GM23248 (cell line): ENCODE measurements at regions not wholly inside any gene's neighbourhood (a gene's known extent, or its start where the extent isn't known, plus 50 kb on each side); places are given as distances from the start of the nearest gene placed in this dataset.
"Not testable (repeated sequence)": the region's sequence is repeated elsewhere in the genome, so short reads cannot be mapped to it uniquely, and the experiment has no call there.

Source experiments
- DNase-seq: peaks from one replicate; pipeline ENCODE4 v3.0.0-alpha.2; 2015
- H2AFZ ChIP-seq: fragments of 200-600 bp; sonication (generic); 2 replicates; pipeline ENCODE4 v1.6.1; 2016; ENCODE audit warnings: antibody characterized with exemption
- H3F3A ChIP-seq: fragments of 200-600 bp; sonication (generic); 2 replicates; pipeline ENCODE4 v1.6.1; 2016; ENCODE audit warnings: mild to moderate bottlenecking, antibody characterized with exemption, mixed run types; ENCODE audit not compliant: insufficient read depth
- H3K27ac ChIP-seq: fragments of 200-600 bp; sonication (generic); 2 replicates; pipeline ENCODE4 v1.5.1; 2016; ENCODE audit warnings: mild to moderate bottlenecking
- H3K27me3 ChIP-seq: fragments of 200-600 bp; sonication (generic); replicated peaks from 2 replicates; pipeline ENCODE4 v1.6.1; 2016; ENCODE audit warnings: mild to moderate bottlenecking; ENCODE audit not compliant: insufficient read depth
- H3K36me3 ChIP-seq: fragments of 200-600 bp; sonication (generic); 2 replicates; pipeline ENCODE4 v1.6.1; 2016; ENCODE audit warnings: low read depth, mild to moderate bottlenecking
- H3K4me1 ChIP-seq: fragments of 200-600 bp; sonication (generic); 2 replicates; pipeline ENCODE4 v1.6.1; 2016; ENCODE audit warnings: mild to moderate bottlenecking; ENCODE audit not compliant: insufficient read depth
- H3K4me2 ChIP-seq: fragments of 200-600 bp; sonication (generic); one replicate; pipeline ENCODE4 v1.6.1; 2016; ENCODE audit warnings: mild to moderate bottlenecking; ENCODE audit not compliant: unreplicated experiment
- H3K4me3 ChIP-seq: fragments of 200-600 bp; sonication (generic); 2 replicates; pipeline ENCODE4 v1.5.1; 2016; ENCODE audit warnings: mild to moderate bottlenecking
- H3K79me2 ChIP-seq: fragments of 200-600 bp; sonication (generic); 2 replicates; pipeline ENCODE4 v1.6.1; 2016; ENCODE audit warnings: mild to moderate bottlenecking; ENCODE audit not compliant: insufficient read depth
- H3K9ac ChIP-seq: fragments of 200-600 bp; sonication (generic); 2 replicates; pipeline ENCODE4 v1.6.1; 2016; ENCODE audit warnings: mild to moderate bottlenecking
- H3K9me2 ChIP-seq: fragments of 200-600 bp; sonication (generic); 2 replicates; pipeline ENCODE4 v1.6.1; 2016; ENCODE audit warnings: mixed run types, mild to moderate bottlenecking, moderate library complexity; ENCODE audit not compliant: insufficient read depth
- H3K9me3 ChIP-seq: fragments of 200-600 bp; sonication (generic); one replicate; pipeline ENCODE4 v1.6.1; 2017; ENCODE audit warnings: low read depth
- H4K20me1 ChIP-seq: fragments of 200-600 bp; sonication (generic); 2 replicates; pipeline ENCODE4 v1.6.0; 2016; ENCODE audit not compliant: insufficient read depth
- EZH2 ChIP-seq: fragments of 200-600 bp; sonication (generic); IDR thresholded peaks from 2 replicates; pipeline ENCODE4 v1.6.1; 2018; ENCODE audit warnings: antibody characterized with exemption, mild to moderate bottlenecking; ENCODE audit not compliant: insufficient read depth, poor library complexity, severe bottlenecking
- EZH2phosphoT487 ChIP-seq: fragments of 200-600 bp; sonication (generic); IDR thresholded peaks from 2 replicates; pipeline ENCODE4 v1.6.1; 2018; ENCODE audit warnings: antibody characterized with exemption, moderate library complexity, mild to moderate bottlenecking, low read depth; ENCODE audit not compliant: insufficient read depth
- WGBS, 2 experiments: methylation state at CpG; one replicate each; pipeline ENCODE4 v1.1.6; 2015 to 2017; ENCODE audit warnings: low lambda C conversion rate in 2 of 2, low coverage in 1 of 2; ENCODE audit errors: missing lambda C conversion rate in 2 of 2; 5-methylcytosine and 5-hydroxymethylcytosine counted together
- in situ Hi-C: fragments of 300-500 bp; cut with MboI; formaldehyde crosslinking; loops from 2 replicates; pipeline ENCODE4 v1.15.0; 2020

DNA sequence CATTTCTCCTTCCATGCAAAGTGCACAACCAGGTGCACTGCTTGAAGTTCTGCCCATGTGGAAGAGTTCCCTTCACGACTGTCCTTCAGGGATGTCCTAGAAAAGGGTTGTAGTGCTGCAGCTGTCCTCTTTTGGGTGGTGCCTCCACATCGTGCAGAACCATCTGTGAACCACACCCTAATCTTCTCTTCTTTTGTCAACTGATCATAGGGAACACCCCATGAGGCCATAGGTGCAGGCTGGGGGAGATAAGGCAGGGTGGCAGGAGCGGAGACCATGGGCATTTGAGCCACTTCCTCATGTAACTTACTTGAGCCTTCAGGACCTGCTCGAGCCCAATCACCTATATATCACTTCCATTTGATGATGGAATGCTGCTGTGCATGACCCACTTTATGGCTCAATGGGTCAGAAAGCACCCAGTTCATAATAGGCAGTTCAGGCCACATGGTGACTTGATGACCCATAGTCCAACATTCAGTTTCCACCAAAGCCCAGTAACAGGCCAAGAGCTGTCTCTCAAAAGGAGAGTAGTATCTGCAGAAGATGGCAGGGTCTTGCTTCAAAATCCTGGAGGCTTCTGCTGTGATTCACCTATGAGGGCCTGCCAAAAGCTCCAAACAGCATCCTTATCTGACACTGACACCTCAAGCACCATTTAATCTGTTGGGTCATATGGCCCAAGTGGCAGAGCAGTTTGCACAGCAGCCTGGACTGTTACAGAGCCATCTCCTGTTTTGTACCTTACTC is 84.7 kb upstream of the CYRIA start:
- no peak overlapping the region for H3K9ac ChIP-seq
- no peaks in the 10 kb centered on the region for H3F3A ChIP-seq
- H3K4me1 ChIP-seq: no peaks in the 10 kb centered on the region
- no peak overlapping the region for H3K4me3 ChIP-seq
- DNase-seq: no peak
- H3K4me2 ChIP-seq: no peak overlapping the region
- H3K27ac ChIP-seq: no peak overlapping the region
- WGBS, 2 experiments: 13 to 15% methylated on average over 4 of the region's 4 CpGs
- no peaks in the 10 kb centered on the region for H3K36me3 ChIP-seq
- H3K9me2 ChIP-seq: no peaks in the 10 kb centered on the region
- H3K27me3 ChIP-seq: no peaks in the 10 kb centered on the region
- no peaks in the 10 kb centered on the region for H3K9me3 ChIP-seq
- in situ Hi-C loops: loop anchor here (10.0 to 25.0 kb wide), 2 partner anchors 136 to 1113 kb away; no protein-coding TSS in a partner anchor
- TF ChIP-seq EZH2: no peak
- no peak for TF ChIP-seq EZH2phosphoT487
- no peak overlapping the region for H2AFZ ChIP-seq
- H3K79me2 ChIP-seq: no peaks in the 10 kb centered on the region
- no peaks in the 10 kb centered on the region for H4K20me1 ChIP-seq

DNA sequence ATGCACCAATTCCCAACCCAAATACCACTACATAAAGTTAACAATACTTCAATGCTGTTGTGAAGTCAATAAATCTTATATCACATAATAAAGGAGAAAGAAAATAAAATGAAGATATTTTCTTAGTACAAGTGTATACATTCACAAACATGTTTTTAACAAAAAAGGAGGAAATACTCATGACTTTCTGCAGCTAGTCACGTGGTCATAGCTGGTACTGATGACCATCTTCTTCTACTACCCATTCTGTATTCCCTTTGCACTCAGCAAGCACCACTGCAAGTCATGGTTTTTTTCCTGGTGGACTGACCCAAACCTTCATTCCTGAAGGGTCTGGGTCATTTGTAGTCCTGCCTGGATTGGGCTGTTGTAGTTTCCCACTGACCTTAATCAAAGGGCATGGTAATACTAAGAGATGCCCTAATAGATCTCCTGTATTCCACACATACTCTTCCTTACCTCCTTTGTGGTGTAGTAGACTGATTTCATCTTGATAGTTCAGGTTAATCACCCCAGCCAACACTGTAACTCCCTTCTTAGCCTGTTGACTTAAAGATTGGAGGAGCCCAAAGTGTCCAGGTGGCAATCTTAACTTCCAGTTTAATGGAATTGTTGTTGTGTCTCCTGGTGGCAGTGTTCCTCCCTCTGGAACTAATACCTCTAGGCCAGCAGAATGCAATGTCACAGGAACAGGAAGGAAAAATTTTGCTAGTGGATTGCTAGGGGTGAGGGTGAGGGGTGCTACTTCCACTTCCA is 83.1 kb upstream of the CYRIA start:
- DNase-seq, H3K27ac ChIP-seq, H3K4me2 ChIP-seq, H3K9me3 ChIP-seq, H3K36me3 ChIP-seq, H4K20me1 ChIP-seq, H3K79me2 ChIP-seq, H3K9ac ChIP-seq, H3F3A ChIP-seq, H3K27me3 ChIP-seq, H3K4me3 ChIP-seq, H3K4me1 ChIP-seq, in situ Hi-C loops, H2AFZ ChIP-seq, H3K9me2 ChIP-seq: not testable (repeated sequence)
- 0 to 3% methylated on average over 1 of the region's 1 CpG for WGBS, 2 experiments

DNA sequence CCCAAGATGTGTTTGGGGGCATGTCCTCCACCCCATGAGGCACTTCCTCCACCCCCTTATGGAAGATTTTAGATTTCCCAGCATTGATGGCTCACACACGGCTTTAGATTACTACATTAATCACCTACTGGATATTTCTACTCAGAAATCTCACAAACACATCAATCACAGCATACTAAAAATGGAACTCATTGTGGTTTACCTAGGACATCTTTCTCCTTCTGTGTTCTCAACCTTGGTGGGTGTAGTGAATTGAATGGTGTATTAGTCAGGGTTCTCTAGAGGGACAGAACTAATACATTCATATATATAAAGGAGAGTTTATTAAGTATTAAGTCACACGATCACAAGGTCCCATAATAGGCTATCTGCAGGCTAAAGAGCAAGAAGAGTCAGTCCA is 82.1 kb upstream of the CYRIA start:
- H2AFZ ChIP-seq: no peak overlapping the region
- H3K4me1 ChIP-seq: no peaks in the 10 kb centered on the region
- H3K27ac ChIP-seq: no peak overlapping the region
- H3F3A ChIP-seq: no peaks in the 10 kb centered on the region
- DNase-seq: no peak
- no peaks in the 10 kb centered on the region for H3K36me3 ChIP-seq
- in situ Hi-C loops: no loop called here
- H3K4me3 ChIP-seq: no peak overlapping the region
- H3K27me3 ChIP-seq: no peaks in the 10 kb centered on the region
- H4K20me1 ChIP-seq: no peaks in the 10 kb centered on the region
- WGBS, 2 experiments: 5 to 17% methylated on average over 2 of the region's 2 CpGs
- no peak overlapping the region for H3K4me2 ChIP-seq
- TF ChIP-seq EZH2 (no peak), EZH2phosphoT487 (no peak)
- no peaks in the 10 kb centered on the region for H3K79me2 ChIP-seq
- no peaks in the 10 kb centered on the region for H3K9me2 ChIP-seq
- H3K9ac ChIP-seq: no peak overlapping the region
- H3K9me3 ChIP-seq: no peaks in the 10 kb centered on the region

- Histone ChIP-seq H3F3A (no peaks in the 10 kb centered on the region), H4K20me1 (no peaks in the 10 kb centered on the region), H3K4me1 (no peaks in the 10 kb centered on the region), H3K27ac (no peak overlapping the region), H3K4me2 (no peak overlapping the region), H3K9ac (no peak overlapping the region), H3K36me3 (no peaks in the 10 kb centered on the region), H2AFZ (no peak overlapping the region), H3K9me3 (no peaks in the 10 kb centered on the region), H3K79me2 (no peaks in the 10 kb centered on the region), H3K9me2 (no peaks in the 10 kb centered on the region), H3K27me3 (no peaks in the 10 kb centered on the region), H3K4me3 (no peak overlapping the region)
- TF ChIP-seq EZH2 (no peak), EZH2phosphoT487 (no peak)
- DNase-seq: no peak
- 44 to 51% methylated on average over 5 of the region's 5 CpGs for WGBS, 2 experiments
- in situ Hi-C loops: no loop called here
These were observed 81.6 kb upstream of the CYRIA start for GRCh38 chr2:16747257-16747656.
